Fibroblast of lung (primary cell): ENCODE measurements at regions not wholly inside any gene's neighbourhood (a gene's known extent, or its start where the extent isn't known, plus 50 kb on each side); places are given as distances from the start of the nearest gene placed in this dataset.

Source experiments
- CTCF ChIP-seq, 2 donors: IDR thresholded peaks in 1 of 2; conservative IDR thresholded peaks in 1 of 2; 1 replicate in 1 of 2; 2 replicates in 1 of 2; pipeline ENCODE4 v1.5.1; 2011 to 2012; ENCODE audit warnings: low read length in 2 of 2, control low read depth in 1 of 2, inconsistent platforms in 1 of 2, low read depth in 1 of 2, mild to moderate bottlenecking in 1 of 2
- EZH2 ChIP-seq: IDR thresholded peaks from 2 replicates; pipeline ENCODE4 v1.5.1; 2012; ENCODE audit warnings: low read length, control low read depth, mild to moderate bottlenecking; ENCODE audit errors: missing control alignments

- TF ChIP-seq CTCF (conservative IDR thresholded peaks at IDR 0.05 in 1 of 2, IDR thresholded peaks at IDR 0.05 in 1 of 2; ENCODE audit: low read depth in 1 of 2, low read length in 2 of 2) (no peak), EZH2 (no peak)
Observed at GRCh38 chr1:82901118-82901517, 1097.8 kb downstream of the TTLL7 start.
